B cell (primary cell): ENCODE measurements at regions not wholly inside any gene's neighbourhood (a gene's known extent, or its start where the extent isn't known, plus 50 kb on each side); places are given as distances from the start of the nearest gene placed in this dataset.

Source experiments
- ATAC-seq: fragments of 200-7000 bp; cut with Tn5 transposase; one replicate; pipeline ENCODE4 v1.10.0; 2021; ENCODE audit warnings: low read depth, mild to moderate bottlenecking, moderate number of reproducible peaks, moderate library complexity
- CTCF ChIA-PET: fragments of 350-600 bp; sonication (Branson Sonifier 250); formaldehyde crosslinking; loops from one replicate; lab custom pipeline; 2021; ENCODE audit warnings: antibody characterized with exemption, inconsistent platforms; lab: Charles Lee
- POLR2A ChIA-PET: fragments of 350-600 bp; sonication (Branson Sonifier 250); formaldehyde crosslinking; loops from one replicate; lab custom pipeline; 2021; ENCODE audit warnings: antibody characterized with exemption; lab: Charles Lee
- DNase-seq: peaks from one replicate; pipeline ENCODE4 v3.0.0; 2013
- H2AFZ ChIP-seq: 2 replicates; pipeline ENCODE4 v1.6.1; 2012; ENCODE audit warnings: mild to moderate bottlenecking, low read depth, low read length; ENCODE audit not compliant: insufficient read depth, poor library complexity, severe bottlenecking
- H3K27ac ChIP-seq, 2 donors: 1 replicate in 1 of 2; 2 replicates in 1 of 2; pipeline ENCODE4 v1.5.1; 2012 to 2013; ENCODE audit warnings: low read length in 2 of 2, mild to moderate bottlenecking in 2 of 2, moderate library complexity in 1 of 2
- H3K27me3 ChIP-seq, 4 experiments: fragments of 200-600 bp in 1 of 4; sonication (generic) in 1 of 4; replicated peaks in 1 of 4; 1 replicate in 2 of 4; 2 replicates in 2 of 4; pipeline versions ENCODE4 v1.6.1 to v1.7.0; 2013 to 2016; ENCODE audit warnings: low read length in 3 of 4, mild to moderate bottlenecking in 2 of 4, mixed read lengths in 1 of 4, moderate library complexity in 1 of 4; ENCODE audit not compliant: insufficient read depth in 4 of 4, control insufficient read depth in 3 of 4; ENCODE audit errors: control extremely low read depth in 1 of 4
- H3K36me3 ChIP-seq, 2 experiments: replicated peaks in 1 of 2; 1 replicate in 1 of 2; 2 replicates in 1 of 2; pipeline versions ENCODE4 v1.6.1 to v1.7.1; 2013; ENCODE audit warnings: low read length in 1 of 2; ENCODE audit not compliant: insufficient read depth in 2 of 2, control insufficient read depth in 1 of 2; ENCODE audit errors: control extremely low read depth in 1 of 2, extremely low read depth in 1 of 2
- H3K4me1 ChIP-seq, 2 donors: fragments of 200-600 bp in 1 of 2; sonication (generic) in 1 of 2; 1 replicate in 1 of 2; 2 replicates in 1 of 2; pipeline versions ENCODE4 v1.5.1 to v1.6.1; 2013 to 2017; ENCODE audit warnings: low read length in 2 of 2; ENCODE audit not compliant: control insufficient read depth in 2 of 2, insufficient read depth in 2 of 2
- H3K4me2 ChIP-seq: replicated peaks from 2 replicates; pipeline ENCODE3; 2012; ENCODE audit warnings: mild to moderate bottlenecking, low read depth, low read length; ENCODE audit not compliant: poor library complexity, severe bottlenecking
- H3K4me3 ChIP-seq, 5 experiments: fragments of 200-600 bp in 1 of 5; sonication (generic) in 1 of 5; 1 replicate in 3 of 5; 2 replicates in 2 of 5; pipeline versions ENCODE4 v1.5.1 to v1.7.0; 2011 to 2016; ENCODE audit warnings: low read length in 4 of 5, mild to moderate bottlenecking in 4 of 5, low read depth in 2 of 5, control low read depth in 1 of 5, moderate library complexity in 1 of 5; ENCODE audit not compliant: insufficient read depth in 1 of 5; ENCODE audit errors: control extremely low read depth in 1 of 5, extremely low read depth in 1 of 5
- H3K79me2 ChIP-seq: fragments of 200-600 bp; sonication (generic); one replicate; pipeline ENCODE4 v1.6.0; 2016; ENCODE audit warnings: low read length; ENCODE audit not compliant: control insufficient read depth, insufficient read depth
- H3K9ac ChIP-seq: fragments of 200-600 bp; sonication (generic); 2 replicates; pipeline ENCODE4 v1.6.1; 2017; ENCODE audit warnings: mild to moderate bottlenecking, low read length, moderate library complexity
- H3K9me3 ChIP-seq, 3 donors: one replicate each; pipeline versions ENCODE4 v1.6.1 to v1.7.1; 2013; ENCODE audit warnings: low read length in 2 of 3; ENCODE audit not compliant: control insufficient read depth in 2 of 3, insufficient read depth in 1 of 3; ENCODE audit errors: control extremely low read depth in 1 of 3
- H4K20me1 ChIP-seq: 2 replicates; pipeline ENCODE4 v1.6.0; 2012; ENCODE audit warnings: mild to moderate bottlenecking, low read length; ENCODE audit not compliant: insufficient read depth, control insufficient read depth, poor library complexity, severe bottlenecking
- H3K27ac Mint-ChIP-seq: one replicate; pipeline ENCODE4 v1.8.0; 2021; ENCODE audit warnings: mixed read lengths
- H3K27me3 Mint-ChIP-seq: one replicate; pipeline ENCODE4 v1.8.0; 2021; ENCODE audit warnings: mixed read lengths
- H3K4me1 Mint-ChIP-seq: one replicate; pipeline ENCODE4 v1.8.0; 2021; ENCODE audit warnings: mixed read lengths
- H3K4me3 Mint-ChIP-seq: one replicate; pipeline ENCODE4 v1.8.0; 2021; ENCODE audit warnings: mixed read lengths
- H3K9me3 Mint-ChIP-seq: one replicate; pipeline ENCODE4 v1.8.0; 2022; ENCODE audit warnings: mixed read lengths; ENCODE audit not compliant: insufficient read depth
- CTCF ChIP-seq: fragments of 200-600 bp; IDR thresholded peaks from one replicate; pipeline ENCODE4 v1.8.0; 2022; ENCODE audit warnings: antibody characterized with exemption, mild to moderate bottlenecking
- EZH2 ChIP-seq: IDR thresholded peaks from 2 replicates; pipeline ENCODE4 v1.6.1; 2012; ENCODE audit warnings: borderline replicate concordance, low read depth, mild to moderate bottlenecking, moderate library complexity, low read length; ENCODE audit not compliant: insufficient read depth, poor library complexity, severe bottlenecking
- WGBS: methylation state at CpG from one replicate; pipeline ENCODE4 v1.1.5; 2013; ENCODE audit warnings: missing lambda C conversion rate; ENCODE audit not compliant: insufficient coverage; 5-methylcytosine and 5-hydroxymethylcytosine counted together
- intact Hi-C: fragments of 100-400 bp; cut with micrococcal nuclease; formaldehyde crosslinking; loops from one replicate; pipeline ENCODE4 v1.10.0; 2022

GRCh38 chr20:60653111-60653845 is 598.8 kb upstream of the CDH4 start:
- H2AFZ ChIP-seq, result no peak overlapping the region
- no peak overlapping the region for H3K27ac ChIP-seq
- no peak for TF ChIP-seq EZH2
- TF ChIP-seq CTCF, result no peak
- H3K9ac ChIP-seq, result no peak overlapping the region
- H3K4me3 ChIP-seq, result no peak overlapping the region
- H3K4me3 Mint-ChIP-seq, result no peak overlapping the region
- H3K27me3 Mint-ChIP-seq, result no peaks in the 10 kb centered on the region
- H3K4me1 Mint-ChIP-seq, result no peaks in the 10 kb centered on the region
- ChIA-PET POLR2A (no interaction called here), CTCF (no interaction called here)
- no peaks in the 10 kb centered on the region for H3K27me3 ChIP-seq
- H3K79me2 ChIP-seq, result no peaks in the 10 kb centered on the region
- no peak overlapping the region for H3K27ac Mint-ChIP-seq
- no peak for DNase-seq
- peaks cover 18% of the 10 kb centered on the region for H3K9me3 Mint-ChIP-seq
- 75% methylated on average over 1 of the region's 2 CpGs for WGBS
- H3K4me2 ChIP-seq, result no peak overlapping the region
- intact Hi-C loops, result no loop called here
- no peaks in the 10 kb centered on the region for H3K4me1 ChIP-seq
- ATAC-seq, result no peak
- no peaks in the 10 kb centered on the region for H4K20me1 ChIP-seq
- H3K36me3 ChIP-seq, result no peaks in the 10 kb centered on the region
- H3K9me3 ChIP-seq, result peaks cover 0 to 22% (median 0%) of the 10 kb centered on the region in 3 donors

- Histone ChIP-seq H3K9ac (no peak overlapping the region), H3K79me2 (no peaks in the 10 kb centered on the region), H3K27ac (no peak overlapping the region), H3K4me1 (no peaks in the 10 kb centered on the region), H3K4me3 (no peak overlapping the region), H3K27me3 (no peaks in the 10 kb centered on the region), H3K4me2 (no peak overlapping the region), H2AFZ (no peak overlapping the region), H3K9me3 (peaks cover 0 to 19% (median 0%) of the 10 kb centered on the region in 3 donors), H3K36me3 (no peaks in the 10 kb centered on the region), H4K20me1 (no peaks in the 10 kb centered on the region)
- POLR2A ChIA-PET, result no interaction called here
- Mint-ChIP-seq H3K9me3 (peaks cover 11% of the 10 kb centered on the region), H3K27ac (no peak overlapping the region), H3K4me1 (no peaks in the 10 kb centered on the region), H3K4me3 (no peak overlapping the region), H3K27me3 (no peaks in the 10 kb centered on the region)
- intact Hi-C loops, result no loop called here
- CTCF ChIA-PET, result no interaction called here
- TF ChIP-seq EZH2, result no peak
- TF ChIP-seq CTCF, result no peak
- DNase-seq (no peak), ATAC-seq (no peak)
- 82% methylated on average over 13 of the region's 13 CpGs for whole genome bisulfite sequencing
These were observed 593.4 kb upstream of the CDH4 start for GRCh38 chr20:60658681-60659080.
